ENCODE measurements at regions not wholly inside any gene's neighbourhood (a gene's known extent, or its start where the extent isn't known, plus 50 kb on each side); places are given as distances from the start of the nearest gene placed in this dataset.

DNA sequence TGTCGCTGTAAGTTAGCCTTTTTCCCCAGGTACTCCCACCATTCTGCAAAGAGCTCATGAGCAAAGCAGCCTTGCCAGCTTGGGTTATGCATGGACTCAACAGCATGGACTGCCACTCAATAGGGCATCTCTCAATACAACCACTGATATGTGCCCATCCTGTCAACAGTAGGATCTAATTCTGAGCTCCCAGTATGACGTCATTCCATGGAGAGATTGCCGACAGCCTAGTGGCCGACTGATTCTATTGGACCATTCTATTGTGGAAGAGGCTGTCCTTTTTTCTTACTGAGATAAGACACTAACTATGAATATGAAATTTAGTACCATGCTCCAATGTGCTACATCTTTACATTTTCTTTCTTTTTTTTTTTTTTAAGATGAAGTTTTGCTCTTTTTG is 2389.0 kb upstream of the AGA start:
- no peak for DNase-seq (ENCODE audit: low spot score)

DNA sequence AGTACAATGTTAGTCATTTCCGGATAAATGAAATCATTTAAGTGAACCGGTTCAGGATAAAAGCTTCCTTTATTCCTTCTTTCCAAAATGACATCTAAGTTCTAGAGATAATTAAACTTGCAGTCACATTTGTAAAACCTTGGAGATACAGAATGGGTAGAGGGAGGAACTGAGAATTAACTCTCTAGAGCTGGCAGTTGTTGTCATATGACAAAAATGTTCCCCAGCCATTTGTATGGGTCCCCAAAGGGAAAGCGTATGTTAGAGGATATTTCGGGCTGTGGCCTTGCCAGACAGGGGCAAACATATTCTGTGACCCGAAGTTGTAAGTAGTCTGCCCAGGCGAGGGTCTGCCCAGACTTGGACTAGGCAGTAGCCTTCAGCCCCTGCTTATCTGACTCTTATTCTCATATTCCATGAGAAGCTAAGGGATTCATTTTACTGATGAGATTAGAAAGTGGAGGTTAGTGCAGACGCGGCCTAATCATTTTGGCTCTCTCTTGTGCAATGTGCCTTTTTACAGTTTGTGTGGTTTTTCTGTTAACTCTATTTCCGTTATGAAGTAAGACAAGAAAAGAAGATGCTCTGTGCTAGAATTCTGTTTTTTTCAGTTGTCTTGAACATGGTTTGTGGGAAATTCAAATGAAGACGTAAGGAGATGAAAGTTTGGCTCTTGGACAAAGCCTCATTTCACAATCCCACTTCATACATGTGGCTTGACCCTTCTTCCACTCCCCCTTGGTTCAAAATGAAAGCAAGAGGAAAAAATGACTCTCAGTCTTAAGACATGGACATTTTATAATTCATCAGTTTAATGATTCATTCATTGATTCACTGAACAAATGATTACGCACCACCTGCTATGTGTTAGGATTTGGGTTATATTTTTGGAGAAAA is 2394.2 kb upstream of the AGA start:
- DNase-seq (ENCODE audit: low spot score) = no peak

DNA sequence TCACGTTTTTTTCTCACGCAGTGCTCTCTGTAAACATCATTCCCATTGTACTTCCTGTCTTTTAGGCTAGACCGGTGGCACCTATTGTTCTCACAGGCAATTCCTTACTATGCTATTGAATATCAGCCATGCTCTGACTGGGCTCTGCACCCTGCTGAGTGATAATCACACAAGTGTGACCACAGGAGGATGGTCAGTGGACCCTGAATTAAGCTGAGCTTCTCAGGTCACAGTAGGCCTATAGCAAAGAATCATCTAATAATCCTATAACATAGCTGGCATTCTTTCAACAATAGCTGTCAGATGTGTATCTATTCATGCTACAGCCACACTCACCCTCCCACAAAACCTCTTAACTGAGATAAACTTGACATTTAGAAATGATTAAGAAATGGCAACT is 2399.8 kb upstream of the TENM3 start:
- DNase-seq (ENCODE audit: low spot score) = no peak

DNA sequence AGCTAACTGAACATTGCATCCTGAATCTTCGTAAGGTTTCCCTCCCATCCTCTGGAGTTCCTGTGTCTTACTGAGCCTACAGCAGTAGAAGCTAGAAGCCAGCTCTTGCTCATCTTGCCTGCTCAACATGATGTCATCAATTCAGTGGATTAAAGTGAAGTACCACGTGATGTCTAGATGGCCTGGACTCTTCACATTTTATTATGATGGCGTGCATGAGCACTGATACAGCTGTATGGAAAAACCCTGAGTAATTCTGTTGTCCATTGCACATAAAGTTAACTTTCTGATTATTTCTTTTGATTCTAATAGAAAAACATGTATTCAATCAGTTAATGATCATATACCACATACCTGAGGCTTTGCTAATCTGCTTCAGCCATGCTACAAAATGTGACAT is 2387.7 kb upstream of the TENM3 start:
- DNase-seq (ENCODE audit: low spot score) = no peak

DNA sequence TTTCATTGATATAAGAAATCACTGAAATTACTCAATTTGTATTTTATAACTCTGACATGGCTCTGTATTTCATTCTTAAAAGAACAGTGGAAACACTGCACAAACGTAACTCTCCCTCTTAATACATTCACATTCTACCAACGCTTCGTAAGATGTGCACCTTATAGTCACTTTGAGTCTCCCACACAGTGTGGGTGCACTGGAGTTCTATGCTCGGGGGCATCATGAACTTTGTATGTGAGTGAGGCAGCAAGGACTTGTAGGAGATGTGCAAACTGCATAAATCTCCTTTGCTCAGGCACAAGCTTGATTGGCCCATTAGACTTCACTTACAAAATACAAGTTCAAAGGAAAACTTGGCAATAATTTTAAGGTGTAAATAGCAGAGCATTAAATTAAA is 2385.0 kb upstream of the TENM3 start:
- no peak for DNase-seq (ENCODE audit: low spot score)

DNA sequence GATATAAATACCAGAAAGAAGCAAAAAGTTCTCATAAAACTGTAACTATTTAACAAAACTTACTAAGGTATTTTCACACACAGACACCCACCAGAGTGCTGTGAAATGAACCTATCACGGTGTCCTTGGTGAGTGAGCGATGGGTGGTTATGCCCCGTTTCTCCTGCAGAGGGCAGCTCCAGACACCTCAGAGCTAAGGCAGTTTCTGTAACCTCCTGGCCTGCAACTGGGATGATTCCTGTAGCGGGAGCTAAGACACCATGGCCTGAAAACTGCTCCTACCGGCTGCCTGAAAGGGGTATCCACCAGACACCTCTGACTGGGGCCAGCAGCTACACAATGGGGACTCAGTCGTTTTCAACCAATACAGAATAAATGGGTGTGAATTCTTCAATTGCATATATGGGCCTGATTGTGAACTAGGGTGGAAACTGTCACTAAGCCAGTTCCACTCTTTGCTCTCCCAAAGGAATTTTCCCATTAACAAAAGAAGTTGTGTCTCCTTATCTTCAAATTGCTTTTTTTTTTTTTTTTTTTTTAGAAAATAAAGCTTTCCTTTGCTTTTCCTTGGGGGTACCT is 2375.8 kb upstream of the TENM3 start:
- DNase-seq (ENCODE audit: low spot score) = peak; percentile 13

DNA sequence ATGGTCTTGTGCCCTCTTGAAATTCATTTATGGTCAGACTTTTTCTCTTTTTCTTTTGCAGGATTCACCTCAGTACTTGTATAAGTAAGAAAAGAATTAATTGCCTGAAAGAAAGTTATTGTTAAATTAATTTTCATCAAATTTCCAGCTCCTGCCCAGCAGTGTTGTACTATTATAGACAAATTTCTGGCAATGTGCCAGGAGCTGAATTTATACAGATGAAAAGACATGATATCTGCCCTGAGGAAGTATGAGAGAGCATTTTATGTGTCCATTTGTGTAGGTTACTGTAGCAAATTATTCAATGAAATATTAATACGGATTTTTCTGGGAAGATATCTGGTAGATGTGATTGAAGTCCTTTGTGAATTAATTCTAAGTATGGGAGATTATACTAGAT is 2371.5 kb upstream of the TENM3 start:
- no peak for DNase-seq (ENCODE audit: low spot score)

DNA sequence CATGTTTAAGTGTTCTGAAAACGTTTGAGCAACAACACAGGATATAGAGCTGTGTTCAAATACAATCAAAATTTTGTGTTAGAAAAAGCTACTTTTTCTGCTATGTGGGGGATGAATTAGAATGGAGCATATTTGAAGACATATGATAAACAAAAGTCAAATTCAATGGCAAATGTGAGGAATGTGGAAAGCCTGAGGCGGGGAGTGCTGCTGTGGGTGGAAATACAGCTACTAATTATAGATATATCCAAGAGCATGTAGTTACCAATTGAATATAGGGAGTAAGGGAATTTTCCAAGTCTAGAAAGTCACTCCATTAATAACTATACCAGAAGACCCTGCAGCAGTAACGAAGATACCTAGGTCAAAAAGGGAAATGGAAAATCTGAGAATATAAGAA is 2370.4 kb upstream of the TENM3 start:
- DNase-seq (ENCODE audit: low spot score) = no peak

DNA sequence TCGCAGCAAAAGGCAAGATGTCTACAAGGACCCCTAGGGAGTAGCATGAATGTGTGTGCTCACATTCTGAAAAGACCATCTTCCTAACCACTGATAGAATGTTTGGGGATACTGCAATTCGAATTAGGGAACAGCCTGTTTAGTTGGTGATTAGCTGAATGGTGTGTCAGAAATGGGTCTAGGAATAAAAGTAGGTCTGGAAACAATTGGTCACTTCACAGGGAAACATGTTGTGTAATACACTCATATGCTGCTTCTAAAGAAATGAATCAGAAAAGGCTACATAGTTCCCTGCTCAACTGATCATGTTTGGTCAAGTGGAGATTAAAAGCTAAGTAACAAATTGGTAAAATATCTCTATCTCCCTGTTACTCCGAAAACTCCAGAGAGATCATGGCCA is 2362.4 kb upstream of the TENM3 start:
- DNase-seq (ENCODE audit: low spot score) = no peak

DNA sequence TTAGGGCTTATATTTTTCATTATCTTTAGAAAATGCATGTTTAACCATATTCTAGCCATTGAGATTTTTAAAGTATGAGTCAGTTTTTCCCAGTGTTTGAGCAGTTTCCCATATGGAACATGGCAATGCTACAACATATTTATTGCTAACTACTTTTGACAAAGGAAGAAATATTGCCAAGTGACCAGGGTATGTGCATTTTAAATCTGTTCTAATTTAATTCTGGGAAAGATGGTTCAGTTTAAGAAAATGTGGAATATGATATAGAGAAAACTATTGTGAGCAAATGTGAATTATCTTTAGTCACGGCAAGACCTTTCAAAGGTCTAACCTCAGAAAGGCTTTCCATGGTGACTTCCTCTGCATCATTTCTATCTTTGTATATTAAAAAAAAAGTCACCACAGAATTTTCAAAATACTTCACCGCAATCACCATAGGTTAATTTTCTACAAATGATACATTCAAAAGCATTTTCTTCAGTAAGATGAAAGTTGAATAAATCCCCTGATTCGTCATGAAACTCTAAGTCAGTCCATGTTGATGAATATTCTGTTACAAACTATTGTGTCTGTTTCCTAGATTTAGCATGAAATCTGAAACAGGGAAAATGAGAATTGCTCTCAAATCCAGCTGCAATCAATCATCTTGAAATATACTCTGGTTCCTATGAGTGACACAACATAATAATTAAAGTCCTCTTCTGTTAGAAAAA is 2349.0 kb upstream of the TENM3 start:
- DNase-seq (ENCODE audit: low spot score) = no peak

DNA sequence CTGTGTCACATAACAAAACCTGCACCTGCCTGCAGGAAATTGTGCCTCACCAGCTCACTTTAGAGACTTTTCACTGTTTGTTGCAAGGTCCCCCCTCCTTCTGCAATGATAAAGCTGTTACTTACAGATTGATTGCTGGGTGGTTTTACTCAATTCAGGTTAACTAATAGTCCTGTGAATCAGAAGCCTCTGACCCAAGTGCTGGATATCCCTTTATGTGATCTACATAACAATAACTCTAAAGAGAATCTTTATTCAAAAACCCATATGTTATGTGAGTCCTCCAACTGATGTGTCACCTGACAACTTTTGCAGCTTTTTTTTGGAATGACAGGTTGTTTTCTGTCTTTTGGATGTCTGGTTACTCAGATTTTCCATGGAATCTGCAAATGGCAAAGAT is 2323.6 kb upstream of the TENM3 start:
- DNase-seq (ENCODE audit: low spot score) = no peak

DNA sequence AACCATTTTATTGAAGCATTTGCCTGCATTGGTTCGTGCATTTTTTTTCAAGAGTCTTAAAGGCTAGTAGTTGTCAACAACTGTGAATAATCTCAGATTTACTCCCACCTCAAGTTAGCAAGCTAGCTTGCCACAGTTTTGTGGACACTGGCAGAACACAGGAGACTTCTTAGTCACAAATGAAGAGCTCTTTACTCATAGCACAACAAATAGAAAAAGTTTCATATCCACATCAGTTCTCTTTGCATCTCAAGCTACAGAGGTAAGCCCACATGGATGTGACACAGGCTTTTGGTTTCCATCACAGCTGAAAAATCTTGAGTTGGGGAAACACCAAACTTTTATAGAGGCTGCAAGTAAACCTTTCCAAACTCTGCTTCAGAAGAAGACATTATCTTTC is 2315.7 kb upstream of the TENM3 start:
- no peak for DNase-seq (ENCODE audit: low spot score)

DNA sequence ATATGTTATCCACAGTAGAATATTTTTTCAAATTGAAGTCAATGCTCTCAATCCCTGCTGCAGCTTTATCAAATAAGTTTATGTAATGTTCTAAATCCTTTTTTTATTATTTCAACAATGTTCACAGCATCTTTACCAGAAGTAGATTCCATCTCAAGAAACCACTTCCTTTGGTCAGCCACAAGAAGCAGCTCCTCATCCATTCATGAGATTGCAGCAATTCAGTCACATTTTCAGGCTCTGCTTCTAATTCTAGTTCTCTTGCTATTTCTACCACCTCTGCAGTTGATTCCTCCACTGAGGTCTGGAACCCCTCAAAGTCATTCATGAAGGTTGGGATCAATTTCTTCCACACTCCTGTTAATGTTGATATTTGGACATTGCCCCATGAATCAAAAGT is 2301.3 kb upstream of the TENM3 start:
- no peak for DNase-seq (ENCODE audit: low spot score)

DNA sequence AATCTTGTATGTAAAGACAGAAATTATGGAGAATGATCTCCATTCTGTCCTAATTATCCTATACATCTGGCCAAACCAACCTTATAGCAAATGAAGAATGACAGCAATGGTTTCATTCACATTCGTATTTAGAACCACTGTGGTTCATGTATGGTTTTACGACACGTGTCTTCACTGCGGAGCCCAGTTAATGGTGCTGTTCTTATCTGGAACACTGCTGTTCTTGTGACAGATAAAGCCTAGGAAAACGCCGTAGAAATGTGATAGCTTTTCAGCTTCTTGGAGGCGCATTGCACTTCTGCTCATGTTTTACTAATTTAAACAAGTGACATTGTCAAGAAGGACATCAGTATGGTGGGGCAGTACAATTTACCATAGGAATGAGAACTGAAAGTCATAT is 2266.4 kb upstream of the TENM3 start:
- no peak for DNase-seq (ENCODE audit: low spot score)

DNA sequence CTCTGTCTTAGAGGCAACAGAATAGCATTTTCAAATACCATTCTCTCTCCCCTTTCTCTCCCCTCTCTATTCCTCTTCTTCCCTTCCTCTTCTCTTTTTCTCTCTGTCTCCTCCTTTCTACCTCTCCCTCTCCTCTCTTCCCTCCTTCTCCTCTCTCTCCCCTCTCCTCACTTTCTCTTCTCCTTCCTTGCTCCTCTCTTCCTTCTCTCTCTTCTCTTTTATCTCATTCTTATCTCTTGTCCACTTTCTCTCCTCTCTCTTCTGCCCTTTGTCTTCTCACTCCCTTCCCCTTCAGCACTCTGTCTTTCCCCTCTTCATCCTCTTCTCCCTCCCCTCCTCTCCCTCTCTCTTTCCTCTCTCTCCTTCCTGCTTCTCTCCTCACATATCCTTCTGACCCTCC is 2265.8 kb upstream of the TENM3 start:
- DNase-seq (ENCODE audit: low spot score) = no peak

DNA sequence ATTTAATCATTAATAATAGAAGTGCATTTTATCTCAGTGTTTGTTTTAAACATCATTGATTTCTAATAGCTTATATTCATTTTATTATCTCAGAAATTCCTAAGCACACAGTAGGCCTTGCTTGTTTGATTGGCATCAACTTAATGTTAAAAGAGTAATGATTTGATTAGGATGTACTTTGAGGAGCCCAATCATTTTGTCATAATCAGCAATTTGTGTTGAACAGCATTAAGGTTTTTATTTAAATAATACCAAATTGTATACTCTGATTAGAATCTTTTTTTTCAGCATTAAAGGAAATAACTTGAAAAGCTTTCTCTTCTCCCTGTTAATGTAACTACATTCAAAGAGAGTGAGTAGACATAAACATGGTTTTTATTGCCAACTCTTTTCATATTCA is 2262.0 kb upstream of the TENM3 start:
- DNase-seq (ENCODE audit: low spot score) = no peak

DNA sequence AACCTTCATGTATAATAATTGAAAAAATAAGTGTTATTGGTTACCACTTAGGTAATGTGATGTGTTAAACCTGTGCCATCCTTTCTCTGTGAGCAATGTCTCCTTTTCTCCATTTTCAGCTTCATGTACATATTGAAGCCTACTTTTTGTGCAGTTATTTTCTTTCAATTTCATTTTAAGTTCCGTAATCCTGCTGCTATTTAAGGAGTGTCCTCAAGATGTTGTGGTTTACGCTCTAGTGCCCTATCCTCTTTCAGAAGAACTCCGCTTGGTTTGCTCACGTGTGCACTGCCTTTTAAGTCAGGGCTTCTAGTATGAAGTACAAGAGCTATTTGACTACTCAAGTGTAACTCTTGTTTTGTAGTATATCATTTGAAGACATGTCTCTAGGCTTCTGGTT is 2253.2 kb upstream of the TENM3 start:
- no peak for DNase-seq (ENCODE audit: low spot score)

DNA sequence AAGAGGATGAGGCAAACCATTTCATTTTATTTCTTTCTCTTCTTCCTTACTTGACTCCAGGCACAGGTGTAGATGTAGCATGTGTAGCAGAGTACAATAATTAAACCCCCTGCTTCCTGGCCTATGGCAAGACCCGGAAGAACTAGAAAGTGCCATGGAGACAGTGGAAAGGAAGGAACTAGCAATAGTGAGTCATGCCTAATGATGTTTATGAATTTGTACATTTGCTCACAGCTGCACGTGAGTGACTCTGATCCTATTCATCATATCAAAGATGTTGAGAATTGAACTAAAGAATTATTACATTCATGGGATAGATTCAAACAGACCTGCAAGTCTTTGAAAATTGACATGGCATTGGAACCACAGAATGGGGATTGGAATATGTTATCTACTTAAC is 2233.9 kb upstream of the TENM3 start:
- DNase-seq (ENCODE audit: low spot score) = no peak

DNA sequence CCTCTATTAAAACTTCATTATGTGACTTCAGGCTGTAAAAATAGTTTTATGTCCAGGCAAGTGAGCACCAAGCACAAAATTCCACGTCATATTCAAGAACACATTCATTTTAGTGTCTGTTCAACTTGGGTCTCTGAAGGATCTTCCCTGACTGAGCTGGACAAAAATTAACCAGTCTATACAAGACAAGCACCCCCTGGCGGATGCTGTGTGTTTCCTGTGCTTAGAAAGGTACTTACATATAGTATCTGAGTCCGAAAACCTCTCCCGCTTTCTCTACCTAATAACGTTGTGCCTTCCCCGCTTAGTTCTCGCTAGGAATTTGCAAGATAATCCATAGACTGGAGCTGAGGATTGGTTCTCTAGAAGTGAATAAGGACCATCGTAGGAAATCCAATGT is 2214.5 kb upstream of the TENM3 start:
- no peak for DNase-seq (ENCODE audit: low spot score)

DNA sequence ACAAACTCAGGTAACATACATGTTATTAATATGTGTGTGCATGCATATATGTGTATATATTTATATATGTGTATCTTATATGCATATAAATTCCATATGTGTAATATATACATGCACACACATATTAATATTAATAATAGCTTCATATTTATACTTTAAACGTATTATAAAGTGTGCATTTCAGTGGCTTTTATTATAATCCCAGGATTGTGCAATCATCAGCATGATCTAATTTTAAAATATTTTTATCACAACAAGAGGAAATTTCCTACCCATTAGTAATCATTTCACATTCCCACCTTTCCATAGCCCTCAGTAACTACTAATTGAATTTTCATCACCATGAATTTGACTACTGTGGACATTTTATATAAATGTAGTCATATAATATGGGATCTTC is 2211.9 kb upstream of the TENM3 start:
- no peak for DNase-seq (ENCODE audit: low spot score)

DNA sequence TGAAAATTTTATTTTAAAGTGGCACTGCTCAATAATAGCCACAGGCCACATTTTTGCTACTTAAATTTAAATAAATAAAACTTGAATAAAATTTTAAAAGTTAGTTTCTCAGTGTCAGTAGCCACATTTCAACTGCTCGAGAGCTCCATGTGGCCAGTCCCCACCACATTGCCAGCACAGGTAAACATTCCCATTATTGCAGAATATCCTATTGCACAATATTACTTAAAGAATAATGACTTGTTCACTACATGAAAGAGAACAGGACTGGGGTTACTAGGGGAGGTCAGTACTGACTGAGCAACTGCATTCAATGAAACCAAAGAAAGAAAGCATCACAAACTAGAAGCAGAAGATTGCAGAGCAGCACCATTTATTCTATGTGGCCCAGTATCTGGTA is 2201.6 kb upstream of the TENM3 start:
- DNase-seq (ENCODE audit: low spot score) = no peak

DNA sequence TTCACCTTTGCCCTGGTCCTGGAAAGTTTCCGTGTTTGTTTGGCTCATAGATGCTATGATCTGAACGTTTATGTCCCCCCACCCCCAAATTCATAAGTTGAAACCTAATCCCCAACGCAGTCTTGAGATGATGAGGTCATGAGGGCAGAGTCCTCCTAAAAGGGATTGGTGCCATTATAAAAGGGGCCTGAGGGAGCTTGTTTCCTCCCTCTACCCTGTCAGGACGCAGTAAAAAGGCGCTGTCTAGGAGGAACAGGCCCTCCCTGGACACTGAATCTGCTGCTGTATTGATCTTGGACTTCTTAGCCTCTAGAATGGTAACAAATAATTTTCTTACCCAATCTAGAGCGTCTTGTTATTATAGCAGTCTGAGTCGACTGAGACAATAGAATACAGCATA is 2190.6 kb upstream of the TENM3 start:
- no peak for DNase-seq (ENCODE audit: low spot score)

DNA sequence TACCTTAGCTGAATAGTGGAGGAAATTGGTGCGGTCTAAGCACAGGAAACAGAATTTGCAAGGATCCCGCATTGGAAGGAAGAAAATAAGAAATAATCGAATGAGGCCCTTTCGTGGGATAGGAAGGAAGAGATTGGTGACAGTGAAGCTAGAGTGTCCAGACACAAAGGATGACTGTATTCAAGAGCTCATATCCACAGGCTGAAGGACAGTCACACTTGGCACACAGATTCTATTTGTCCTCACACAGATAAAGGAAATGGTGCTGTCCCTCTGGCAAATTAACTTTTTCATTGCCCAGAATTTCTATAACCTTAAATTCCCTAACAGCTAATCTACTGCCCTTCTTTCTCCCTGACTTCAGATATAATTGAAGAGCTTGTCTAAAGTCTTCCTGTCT is 2188.9 kb upstream of the TENM3 start:
- DNase-seq (ENCODE audit: low spot score) = no peak
